H1 (cell line): ENCODE measurements at regions not wholly inside any gene's neighbourhood (a gene's known extent, or its start where the extent isn't known, plus 50 kb on each side); places are given as distances from the start of the nearest gene placed in this dataset.

Experiments
- CTCF ChIA-PET: fragments of 300-600 bp; sonication (Branson Sonifier 250); formaldehyde crosslinking; loops from one replicate; lab custom pipeline; 2021; ENCODE audit not compliant: partially characterized antibody; lab: Charles Lee
- POLR2A ChIA-PET: fragments of 300-600 bp; sonication (Branson Sonifier 250); formaldehyde crosslinking; loops from one replicate; lab custom pipeline; 2021; ENCODE audit warnings: inconsistent platforms; ENCODE audit not compliant: partially characterized antibody; lab: Charles Lee
- DNase-seq, 2 experiments: peaks; one replicate each; pipeline versions ENCODE4 v3.0.0 to v3.0.0-alpha.2; 2010 to 2022; ENCODE audit warnings: low spot score in 2 of 2, low read depth in 1 of 2, mixed read lengths in 1 of 2
- FAIRE-seq: peaks from 2 replicates; lab custom pipeline; 2011; peaks lifted over from hg19 to GRCh38; lab: Jason Lieb, UNC
- H2AFZ ChIP-seq: 2 replicates; pipeline ENCODE4 v1.8.1; 2012; ENCODE audit warnings: low read length, inconsistent platforms
- H2AK5ac ChIP-seq: 2 replicates; pipeline ENCODE4 v1.6.1; 2013; ENCODE audit warnings: low read depth, low read length
- H2BK120ac ChIP-seq: replicated peaks from 2 replicates; pipeline ENCODE3; 2013; ENCODE audit warnings: low read depth, low read length, inconsistent platforms
- H2BK12ac ChIP-seq: 2 replicates; pipeline ENCODE4 v1.6.1; 2013; ENCODE audit warnings: low read depth, low read length
- H2BK15ac ChIP-seq: 2 replicates; pipeline ENCODE4 v1.6.1; 2013; ENCODE audit warnings: low read length
- H2BK20ac ChIP-seq: 2 replicates; pipeline ENCODE4 v1.6.1; 2013; ENCODE audit warnings: low read length
- H2BK5ac ChIP-seq: 2 replicates; pipeline ENCODE4 v1.6.1; 2013; ENCODE audit warnings: low read depth, low read length
- H3K14ac ChIP-seq: 2 replicates; pipeline ENCODE4 v1.6.1; 2013; ENCODE audit warnings: inconsistent platforms; ENCODE audit not compliant: insufficient read length
- H3K18ac ChIP-seq: 2 replicates; pipeline ENCODE4 v1.6.1; 2013; ENCODE audit warnings: low read length; ENCODE audit errors: extremely low read depth
- H3K23ac ChIP-seq: 2 replicates; pipeline ENCODE4 v1.6.1; 2013; ENCODE audit warnings: inconsistent platforms; ENCODE audit not compliant: insufficient read length
- H3K23me2 ChIP-seq: 2 replicates; pipeline ENCODE4 v1.6.1; 2013; ENCODE audit warnings: low read depth, low read length
- H3K27ac ChIP-seq: 2 replicates; pipeline ENCODE4 v1.6.1; 2011; ENCODE audit warnings: low read depth, low read length, inconsistent platforms
- H3K27me3 ChIP-seq, 4 experiments: replicated peaks in 1 of 4; 1 replicate in 1 of 4; 2 replicates in 3 of 4; pipeline versions ENCODE4 v1.6.1 to v1.8.1; 2011 to 2013; ENCODE audit warnings: low read length in 3 of 4, mild to moderate bottlenecking in 3 of 4, inconsistent platforms in 2 of 4, mixed read lengths in 2 of 4, moderate library complexity in 1 of 4; ENCODE audit not compliant: control insufficient read depth in 3 of 4, insufficient read depth in 3 of 4; ENCODE audit errors: extremely low read depth in 1 of 4
- H3K36me3 ChIP-seq, 4 experiments: 2 replicates each; pipeline versions ENCODE4 v1.6.1 to v1.8.1; 2011 to 2013; ENCODE audit warnings: mild to moderate bottlenecking in 4 of 4, low read length in 3 of 4, moderate library complexity in 2 of 4, control low read depth in 1 of 4, inconsistent platforms in 1 of 4; ENCODE audit not compliant: insufficient read depth in 4 of 4, control insufficient read depth in 2 of 4
- H3K4ac ChIP-seq: replicated peaks from 2 replicates; pipeline ENCODE3; 2013; ENCODE audit warnings: low read length, low read depth, mixed read lengths, inconsistent platforms; ENCODE audit not compliant: insufficient read length
- H3K4me1 ChIP-seq, 4 experiments: replicated peaks in 1 of 4; 1 replicate in 1 of 4; 2 replicates in 3 of 4; pipeline versions ENCODE4 v1.6.1 to v1.8.1; 2011 to 2013; ENCODE audit warnings: low read length in 3 of 4, inconsistent platforms in 2 of 4, mixed read lengths in 1 of 4; ENCODE audit not compliant: insufficient read depth in 4 of 4, control insufficient read depth in 3 of 4
- H3K4me2 ChIP-seq, 2 experiments: 2 replicates each; pipeline versions ENCODE4 v1.6.1 to v1.8.1; 2011 to 2013; ENCODE audit warnings: low read depth in 2 of 2, low read length in 2 of 2, control low read depth in 1 of 2, inconsistent platforms in 1 of 2, mild to moderate bottlenecking in 1 of 2; ENCODE audit not compliant: insufficient read depth in 1 of 2
- H3K4me3 ChIP-seq, 4 experiments: fragments of 200-600, 300-600 bp in 1 of 4; sonication (generic), shearing (Covaris generic), sonication (Bioruptor Twin) in 1 of 4; 2 replicates each; pipeline versions ENCODE4 v1.5.1 to v1.8.1; 2011 to 2016; ENCODE audit warnings: low read length in 4 of 4, low read depth in 3 of 4, control low read depth in 2 of 4, inconsistent platforms in 2 of 4, mild to moderate bottlenecking in 2 of 4, mixed read lengths in 1 of 4, moderate library complexity in 1 of 4; ENCODE audit not compliant: insufficient read depth in 2 of 4; ENCODE audit errors: extremely low read depth in 1 of 4
- H3K56ac ChIP-seq: replicated peaks from 2 replicates; pipeline ENCODE3; 2013; ENCODE audit warnings: low read depth, mild to moderate bottlenecking, mixed read lengths, low read length, inconsistent platforms; ENCODE audit not compliant: insufficient read length
- H3K79me1 ChIP-seq: 2 replicates; pipeline ENCODE4 v1.6.1; 2013; ENCODE audit warnings: low read depth, low read length, control low read depth
- H3K79me2 ChIP-seq, 2 experiments: 2 replicates each; pipeline versions ENCODE4 v1.6.1 to v1.8.1; 2012 to 2013; ENCODE audit warnings: low read length in 2 of 2, mild to moderate bottlenecking in 2 of 2, inconsistent platforms in 1 of 2; ENCODE audit not compliant: insufficient read depth in 2 of 2, control insufficient read depth in 1 of 2
- H3K9ac ChIP-seq, 4 experiments: replicated peaks in 1 of 4; 1 replicate in 1 of 4; 2 replicates in 3 of 4; pipeline versions ENCODE4 v1.6.1 to v1.8.1; 2011 to 2013; ENCODE audit warnings: low read depth in 3 of 4, low read length in 3 of 4, control low read depth in 2 of 4, mild to moderate bottlenecking in 2 of 4, moderate library complexity in 2 of 4, inconsistent platforms in 1 of 4; ENCODE audit errors: extremely low read depth in 1 of 4
- H3K9me3 ChIP-seq, 2 experiments: 2 replicates each; pipeline versions ENCODE4 v1.6.1 to v1.8.1; 2012 to 2013; ENCODE audit warnings: mild to moderate bottlenecking in 2 of 2, moderate library complexity in 2 of 2, control low read depth in 1 of 2, inconsistent platforms in 1 of 2, low read depth in 1 of 2, low read length in 1 of 2, mixed read lengths in 1 of 2; ENCODE audit not compliant: insufficient read depth in 2 of 2
- H4K20me1 ChIP-seq, 2 experiments: replicated peaks in 1 of 2; 2 replicates each; pipeline versions ENCODE3 to v1.8.1; 2011 to 2013; ENCODE audit warnings: inconsistent platforms in 2 of 2, low read length in 2 of 2, mild to moderate bottlenecking in 1 of 2; ENCODE audit not compliant: insufficient read depth in 2 of 2, control insufficient read depth in 1 of 2
- H4K5ac ChIP-seq: 2 replicates; pipeline ENCODE4 v1.6.1; 2013; ENCODE audit warnings: low read length, low read depth, mixed read lengths, inconsistent platforms; ENCODE audit not compliant: insufficient read length
- H4K8ac ChIP-seq: 2 replicates; pipeline ENCODE4 v1.8.0; 2013; ENCODE audit warnings: mild to moderate bottlenecking, moderate library complexity, low read length, inconsistent platforms; ENCODE audit not compliant: insufficient read depth; ENCODE audit errors: extremely low read depth
- H4K91ac ChIP-seq: replicated peaks from 2 replicates; pipeline ENCODE3; 2013; ENCODE audit warnings: low read length, mixed read lengths, inconsistent platforms; ENCODE audit not compliant: insufficient read length
- PHF8 ChIP-seq: fragments of 200-600 bp; sonication (generic); conservative IDR thresholded peaks from 2 replicates; pipeline ENCODE4 v1.7.1; 2012; ENCODE audit warnings: low read depth, mild to moderate bottlenecking, inconsistent platforms, low read length, moderate library complexity
- WGBS, 2 experiments: shearing (Covaris generic) in 1 of 2; methylation state at CpG; one replicate each; pipeline versions ENCODE4 v1.1.6 to v1.1.7; 2013 to 2015; ENCODE audit warnings: low lambda C conversion rate in 2 of 2, mixed read lengths in 2 of 2, inconsistent platforms in 1 of 2, low coverage in 1 of 2, missing lambda C conversion rate in 1 of 2; ENCODE audit not compliant: insufficient replicate concordance in 2 of 2, insufficient coverage in 1 of 2, insufficient read length in 1 of 2; ENCODE audit errors: extremely low coverage in 1 of 2, missing lambda C conversion rate in 1 of 2; 5-methylcytosine and 5-hydroxymethylcytosine counted together

GRCh38 chr17:63139356-63139755 lies 173.3 kb downstream of the TANC2 start:
- TF ChIP-seq PHF8: no peak
- POLR2A ChIA-PET: no interaction called here
- no peak overlapping the region for H3K4ac ChIP-seq
- H3K14ac ChIP-seq: no peak overlapping the region
- H3K9me3 ChIP-seq: no peaks in the 10 kb centered on the region
- H2BK5ac ChIP-seq: no peak overlapping the region
- H3K4me2 ChIP-seq: no peak overlapping the region
- DNase-seq (no peak), FAIRE-seq (no peak)
- no peak overlapping the region for H2BK120ac ChIP-seq
- H3K9ac ChIP-seq: no peak overlapping the region
- H3K36me3 ChIP-seq: no peaks in the 10 kb centered on the region
- no peaks in the 10 kb centered on the region for H3K23me2 ChIP-seq
- no peak overlapping the region for H2AK5ac ChIP-seq
- no peaks in the 10 kb centered on the region for H3K27me3 ChIP-seq
- H4K5ac ChIP-seq: no peak overlapping the region
- no peak overlapping the region for H4K8ac ChIP-seq
- H3K79me1 ChIP-seq: no peaks in the 10 kb centered on the region
- CTCF ChIA-PET: no interaction called here
- H2BK20ac ChIP-seq: no peak overlapping the region
- H4K20me1 ChIP-seq: peaks cover 0 to 1% of the 10 kb centered on the region in 2 experiments
- no peak overlapping the region for H3K23ac ChIP-seq
- H3K4me1 ChIP-seq: peaks cover 0 to 13% (median 5%) of the 10 kb centered on the region in 4 experiments; a peak in 4 of 7 replicates
- H2AFZ ChIP-seq: no peak overlapping the region
- WGBS, 2 experiments: 60 to 85% methylated on average over 1 to 3 of the region's 3 CpGs
- no peak overlapping the region for H2BK12ac ChIP-seq
- H3K4me3 ChIP-seq: no peak overlapping the region
- H2BK15ac ChIP-seq: no peak overlapping the region
- H3K56ac ChIP-seq: no peak overlapping the region
- H3K27ac ChIP-seq: no peak overlapping the region
- no peak overlapping the region for H3K18ac ChIP-seq
- no peak overlapping the region for H4K91ac ChIP-seq
- H3K79me2 ChIP-seq: no peaks in the 10 kb centered on the region
